Endodermal cell (in vitro differentiated cells): ENCODE measurements at regions not wholly inside any gene's neighbourhood (a gene's known extent, or its start where the extent isn't known, plus 50 kb on each side); places are given as distances from the start of the nearest gene placed in this dataset.

ENCODE experiments used
- DNase-seq: peaks from one replicate; pipeline ENCODE4 v3.0.0-alpha.2; 2017
- H3K27ac ChIP-seq: 2 replicates; pipeline ENCODE4 v1.5.1; 2013; ENCODE audit warnings: mild to moderate bottlenecking, low read depth, low read length, moderate library complexity
- H3K27me3 ChIP-seq: 2 replicates; pipeline ENCODE4 v1.6.1; 2013; ENCODE audit warnings: mild to moderate bottlenecking, low read length, moderate library complexity; ENCODE audit not compliant: insufficient read depth, control insufficient read depth, poor library complexity, severe bottlenecking
- H3K36me3 ChIP-seq: 2 replicates; pipeline ENCODE4 v1.7.0; 2013; ENCODE audit warnings: mild to moderate bottlenecking, low read length, moderate library complexity; ENCODE audit not compliant: control insufficient read depth, insufficient read depth
- H3K4me1 ChIP-seq: one replicate; pipeline ENCODE4 v1.7.0; 2013; ENCODE audit warnings: low read length; ENCODE audit not compliant: control insufficient read depth, insufficient read depth
- H3K4me3 ChIP-seq: 2 replicates; pipeline ENCODE4 v1.5.1; 2013; ENCODE audit warnings: mild to moderate bottlenecking, low read length, moderate library complexity
- H3K9ac ChIP-seq: 2 replicates; pipeline ENCODE4 v1.6.1; 2013; ENCODE audit warnings: mild to moderate bottlenecking, low read length, moderate library complexity; ENCODE audit not compliant: poor library complexity, severe bottlenecking; ENCODE audit errors: extremely low read depth
- H3K9me3 ChIP-seq: 2 replicates; pipeline ENCODE4 v1.6.1; 2013; ENCODE audit warnings: mild to moderate bottlenecking, low read length, moderate library complexity; ENCODE audit not compliant: control insufficient read depth
- H3K27ac Mint-ChIP-seq: 2 replicates; pipeline ENCODE4 v1.8.0; 2020; ENCODE audit warnings: mixed read lengths
- H3K27me3 Mint-ChIP-seq: 2 replicates; pipeline ENCODE4 v1.8.0; 2021; ENCODE audit warnings: mild to moderate bottlenecking, mixed read lengths; ENCODE audit not compliant: insufficient read depth
- H3K36me3 Mint-ChIP-seq: 2 replicates; pipeline ENCODE4 v1.8.0; 2020; ENCODE audit warnings: low read depth, mixed read lengths
- H3K4me1 Mint-ChIP-seq: 2 replicates; pipeline ENCODE4 v1.8.0; 2020; ENCODE audit warnings: mixed read lengths
- H3K4me3 Mint-ChIP-seq: 2 replicates; pipeline ENCODE4 v1.8.0; 2020; ENCODE audit warnings: mild to moderate bottlenecking, moderate library complexity, mixed read lengths
- H3K9me3 Mint-ChIP-seq: 2 replicates; pipeline ENCODE4 v1.8.0; 2020; ENCODE audit warnings: mild to moderate bottlenecking, mixed read lengths
- CTCF ChIP-seq: fragments of 200-600 bp; sonication (generic); conservative IDR thresholded peaks from 2 replicates; pipeline ENCODE4 v1.5.0; 2021; ENCODE audit warnings: antibody characterized with exemption, mild to moderate bottlenecking
- WGBS, 2 experiments: methylation state at CpG; one replicate each; pipeline versions ENCODE4 v1.1.5 to v1.1.7; 2013; ENCODE audit warnings: missing lambda C conversion rate in 2 of 2, mixed read lengths in 1 of 2; ENCODE audit not compliant: insufficient coverage in 1 of 2, insufficient read length in 1 of 2; 5-methylcytosine and 5-hydroxymethylcytosine counted together

- Mint-ChIP-seq H3K4me1 (peaks cover 21% of the 10 kb centered on the region), H3K9me3 (peaks cover 8% of the 10 kb centered on the region), H3K27me3 (no peaks in the 10 kb centered on the region), H3K27ac (no peak overlapping the region), H3K4me3 (no peak overlapping the region), H3K36me3 (peaks cover 3% of the 10 kb centered on the region)
- H3K4me3 ChIP-seq = no peak overlapping the region
- WGBS, 2 experiments = 92 to 100% methylated on average over 2 to 4 of the region's 4 CpGs
- H3K9me3 ChIP-seq = peaks cover 7% of the 10 kb centered on the region
- peaks cover 4% of the 10 kb centered on the region for H3K4me1 ChIP-seq
- H3K27ac ChIP-seq = no peak overlapping the region
- H3K9ac ChIP-seq = no peak overlapping the region
- H3K36me3 ChIP-seq = no peaks in the 10 kb centered on the region
- no peak for TF ChIP-seq CTCF
- H3K27me3 ChIP-seq = no peaks in the 10 kb centered on the region
- no peak for DNase-seq
Measured at GRCh38 chr7:80374321-80374720, 137.5 kb downstream of the GNAT3 start.

GRCh38 chr7:80373429-80374032 lies 138.3 kb downstream of the GNAT3 start:
- Mint-ChIP-seq H3K36me3 (peaks cover 3% of the 10 kb centered on the region), H3K4me1 (peaks cover 22% of the 10 kb centered on the region), H3K27me3 (no peaks in the 10 kb centered on the region), H3K27ac (no peak overlapping the region), H3K4me3 (no peak overlapping the region), H3K9me3 (peaks cover 8% of the 10 kb centered on the region)
- Histone ChIP-seq H3K36me3 (no peaks in the 10 kb centered on the region), H3K9ac (no peak overlapping the region), H3K27ac (no peak overlapping the region), H3K27me3 (no peaks in the 10 kb centered on the region), H3K4me1 (peaks cover 4% of the 10 kb centered on the region), H3K4me3 (no peak overlapping the region), H3K9me3 (peaks cover 7% of the 10 kb centered on the region)
- TF ChIP-seq CTCF = no peak
- DNase-seq = no peak
- 89 to 93% methylated on average over 3 to 4 of the region's 4 CpGs for WGBS, 2 experiments

GRCh38 chr7:80372415-80372814 lies 139.4 kb downstream of the GNAT3 start:
- no peak for TF ChIP-seq CTCF
- no peak overlapping the region for H3K27ac ChIP-seq
- peaks cover 4% of the 10 kb centered on the region for H3K4me1 ChIP-seq
- H3K4me3 ChIP-seq = no peak overlapping the region
- H3K36me3 ChIP-seq = no peaks in the 10 kb centered on the region
- H3K27me3 Mint-ChIP-seq = no peaks in the 10 kb centered on the region
- WGBS, 2 experiments = 92 to 100% methylated on average over 1 to 2 of the region's 2 CpGs
- H3K4me1 Mint-ChIP-seq = peaks cover 22% of the 10 kb centered on the region
- no peak overlapping the region for H3K27ac Mint-ChIP-seq
- H3K36me3 Mint-ChIP-seq = peaks cover 3% of the 10 kb centered on the region
- no peak overlapping the region for H3K4me3 Mint-ChIP-seq
- H3K9me3 ChIP-seq = peaks cover 7% of the 10 kb centered on the region
- no peak for DNase-seq
- no peak overlapping the region for H3K9ac ChIP-seq
- H3K9me3 Mint-ChIP-seq = peaks cover 8% of the 10 kb centered on the region
- no peaks in the 10 kb centered on the region for H3K27me3 ChIP-seq
